Mucosa of descending colon (tissue), 3 donors: ENCODE measurements at regions not wholly inside any gene's neighbourhood (a gene's known extent, or its start where the extent isn't known, plus 50 kb on each side); places are given as distances from the start of the nearest gene placed in this dataset.

Experiments
- ATAC-seq: fragments of 200-7000 bp; cut with Tn5 transposase; one replicate; pipeline ENCODE4 v1.9.1; 2020; ENCODE audit warnings: mild to moderate bottlenecking, moderate library complexity
- DNase-seq, 3 donors: peaks; one replicate each; pipeline ENCODE4 v3.0.0-alpha.2; 2020
- H3K36me3 ChIP-seq: fragments of 200-600 bp; one replicate; pipeline ENCODE4 v1.8.0; 2021; ENCODE audit warnings: low read depth, mild to moderate bottlenecking
- H3K4me1 ChIP-seq: fragments of 200-600 bp; one replicate; pipeline ENCODE4 v1.8.0; 2021; ENCODE audit warnings: low read depth, mild to moderate bottlenecking
- H3K4me3 ChIP-seq: fragments of 200-600 bp; one replicate; pipeline ENCODE4 v1.8.0; 2021; ENCODE audit warnings: mild to moderate bottlenecking
- H3K9me3 ChIP-seq: fragments of 200-600 bp; one replicate; pipeline ENCODE4 v1.8.0; 2021; ENCODE audit warnings: mild to moderate bottlenecking
- intact Hi-C, 2 donors: fragments of 100-400 bp; cut with DNase I in 1 of 2; cut with micrococcal nuclease in 1 of 2; formaldehyde crosslinking; loops; one replicate each; pipeline versions ENCODE4 v1.11.0 to v1.11.1; 2022; cut with DNase I, micrococcal nuclease
- TF ChIP-seq, protein P1 (sequence below): fragments of 200-600 bp; IDR thresholded peaks from one replicate; pipeline ENCODE4 v1.8.0; 2022; ENCODE audit warnings: antibody characterized with exemption, mild to moderate bottlenecking
- donor health status: DM: no; HTN: no; CAD: no; lungs with moderate emphysema.
- donor health status: DM: no; HTN: no; CAD: no.
- donor health status: DM: no; HTN: yes; CAD: no.

DNA sequence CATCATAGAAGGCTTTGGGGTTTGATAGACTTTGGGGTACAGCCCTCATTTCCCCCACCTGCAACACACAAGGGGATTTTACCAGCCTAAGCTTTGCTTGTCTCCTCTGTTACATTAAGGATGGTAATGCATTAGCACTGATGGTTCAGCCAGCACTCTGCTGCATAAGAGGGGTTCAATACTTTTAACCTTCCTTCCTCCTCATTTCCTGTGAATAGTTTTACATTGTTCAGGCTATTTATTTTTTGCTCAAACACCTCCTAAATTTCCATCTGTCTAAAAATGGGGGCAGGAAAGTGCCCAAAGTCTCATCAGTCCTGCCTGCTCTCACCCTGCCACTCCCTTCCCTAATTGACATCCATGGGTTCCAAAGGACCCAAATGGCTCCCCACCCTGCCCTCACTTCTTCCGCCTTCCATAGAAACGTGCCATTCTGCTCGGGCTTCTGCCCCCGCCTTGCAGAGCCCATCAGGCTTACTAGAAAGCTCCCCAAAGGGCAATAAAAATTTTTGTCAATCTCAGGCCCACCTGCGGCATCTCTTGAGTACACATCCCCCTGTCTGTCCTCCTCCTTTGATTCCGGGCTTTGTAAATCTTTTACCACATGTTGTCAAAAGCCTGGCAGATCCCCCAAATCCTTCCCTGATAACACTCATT is 239.5 kb upstream of the SLC24A2 start:
- Histone ChIP-seq H3K4me1 (no peaks in the 10 kb centered on the region), H3K4me3 (no peak overlapping the region), H3K9me3 (no peaks in the 10 kb centered on the region), H3K36me3 (no peaks in the 10 kb centered on the region)
- intact Hi-C loops = no loop called here
- ATAC-seq (no peak), DNase-seq (no peak)
- TF ChIP-seq, protein P1, sequence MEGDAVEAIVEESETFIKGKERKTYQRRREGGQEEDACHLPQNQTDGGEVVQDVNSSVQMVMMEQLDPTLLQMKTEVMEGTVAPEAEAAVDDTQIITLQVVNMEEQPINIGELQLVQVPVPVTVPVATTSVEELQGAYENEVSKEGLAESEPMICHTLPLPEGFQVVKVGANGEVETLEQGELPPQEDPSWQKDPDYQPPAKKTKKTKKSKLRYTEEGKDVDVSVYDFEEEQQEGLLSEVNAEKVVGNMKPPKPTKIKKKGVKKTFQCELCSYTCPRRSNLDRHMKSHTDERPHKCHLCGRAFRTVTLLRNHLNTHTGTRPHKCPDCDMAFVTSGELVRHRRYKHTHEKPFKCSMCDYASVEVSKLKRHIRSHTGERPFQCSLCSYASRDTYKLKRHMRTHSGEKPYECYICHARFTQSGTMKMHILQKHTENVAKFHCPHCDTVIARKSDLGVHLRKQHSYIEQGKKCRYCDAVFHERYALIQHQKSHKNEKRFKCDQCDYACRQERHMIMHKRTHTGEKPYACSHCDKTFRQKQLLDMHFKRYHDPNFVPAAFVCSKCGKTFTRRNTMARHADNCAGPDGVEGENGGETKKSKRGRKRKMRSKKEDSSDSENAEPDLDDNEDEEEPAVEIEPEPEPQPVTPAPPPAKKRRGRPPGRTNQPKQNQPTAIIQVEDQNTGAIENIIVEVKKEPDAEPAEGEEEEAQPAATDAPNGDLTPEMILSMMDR = no peak

DNA sequence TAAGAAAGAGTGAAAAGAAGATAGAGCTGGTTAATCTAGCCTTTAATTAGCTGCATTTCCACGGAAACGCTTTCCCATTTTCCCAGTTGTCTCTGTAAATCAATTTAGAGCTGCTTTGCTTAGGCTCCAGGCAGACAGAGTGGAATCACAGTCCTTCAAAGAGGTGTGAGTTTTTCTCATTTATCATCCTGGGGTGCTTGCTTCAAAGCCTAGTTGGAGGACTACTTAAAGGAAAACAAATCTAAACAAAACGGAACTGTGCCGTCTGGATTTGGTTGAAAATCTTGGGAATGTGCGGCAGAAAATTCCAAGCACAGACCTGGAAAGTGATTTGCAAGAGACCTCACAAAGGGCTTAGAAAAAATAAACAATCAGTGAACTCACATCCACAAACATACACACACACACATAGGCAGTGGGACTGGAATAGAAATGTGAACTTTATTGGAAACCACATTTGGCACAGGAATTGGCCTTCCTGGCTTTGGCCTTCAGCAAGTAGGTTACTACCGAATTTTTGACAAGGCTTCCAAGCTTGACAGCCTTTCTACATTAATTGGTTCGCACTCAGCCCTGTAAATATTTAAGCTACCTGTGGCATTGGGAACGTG is 235.2 kb upstream of the SLC24A2 start:
- DNase-seq (no peak), ATAC-seq (no peak)
- H3K9me3 ChIP-seq = no peaks in the 10 kb centered on the region
- no peaks in the 10 kb centered on the region for H3K4me1 ChIP-seq
- H3K36me3 ChIP-seq = no peaks in the 10 kb centered on the region
- no peak overlapping the region for H3K4me3 ChIP-seq
- TF ChIP-seq, protein P1 = no peak
- intact Hi-C loops = no loop called here

DNA sequence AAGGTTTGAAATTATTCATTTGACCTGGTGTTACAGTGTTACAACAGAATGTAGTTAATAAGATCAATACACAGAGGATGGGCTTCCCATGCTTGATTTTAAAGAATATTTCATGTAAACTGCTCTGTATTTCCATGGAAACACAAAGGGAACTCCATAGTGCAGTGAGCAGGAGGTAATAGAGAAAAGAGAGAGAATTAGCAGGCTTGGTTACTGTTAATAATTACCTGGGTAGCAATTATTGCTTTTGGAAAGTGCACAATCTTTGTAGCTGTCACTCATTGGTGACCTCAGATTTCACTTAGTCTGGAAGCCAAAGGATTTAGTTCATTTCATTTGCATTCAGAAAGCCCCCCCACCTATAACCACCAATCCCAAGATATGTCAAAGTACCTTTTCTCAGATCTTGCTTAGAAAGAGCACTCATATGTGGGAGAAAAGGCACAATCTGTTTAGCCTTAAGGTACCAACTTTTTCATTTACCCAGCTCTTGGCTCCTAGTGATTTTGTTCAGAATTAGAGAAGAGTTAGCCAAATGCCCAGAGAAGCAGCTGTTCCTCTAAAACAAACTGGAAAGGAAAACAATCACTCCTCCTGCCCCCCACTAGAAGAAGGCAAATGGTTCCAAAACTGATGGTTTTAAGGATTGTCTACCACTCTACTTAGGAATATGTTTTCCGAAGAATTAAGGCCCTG is 234.5 kb upstream of the SLC24A2 start:
- no peak for ATAC-seq
- no peaks in the 10 kb centered on the region for H3K36me3 ChIP-seq
- DNase-seq = no peak
- H3K4me3 ChIP-seq = no peak overlapping the region
- no peaks in the 10 kb centered on the region for H3K9me3 ChIP-seq
- TF ChIP-seq, protein P1 = no peak
- H3K4me1 ChIP-seq = no peaks in the 10 kb centered on the region
- intact Hi-C loops = no loop called here

DNA sequence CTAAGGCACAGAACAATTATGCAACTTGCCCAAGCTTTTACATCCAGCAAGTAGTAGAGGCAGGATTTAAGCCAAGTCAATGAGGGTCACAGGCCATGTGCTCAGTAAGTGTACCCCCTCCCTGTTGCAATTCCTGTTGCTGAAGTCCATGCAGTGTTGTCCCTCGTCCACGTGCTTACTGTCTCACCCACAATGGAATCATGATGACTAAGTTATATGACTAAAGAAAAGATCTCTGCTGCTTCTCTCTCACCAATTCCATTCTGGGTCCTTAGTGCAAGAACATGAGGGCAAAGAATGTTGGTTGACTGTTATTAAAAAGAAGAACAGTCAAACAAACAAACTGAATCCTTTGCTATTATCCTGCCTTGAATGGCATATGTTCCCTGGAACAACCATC is 233.6 kb upstream of the SLC24A2 start:
- TF ChIP-seq, protein P1 = no peak
- ATAC-seq (no peak), DNase-seq (no peak)
- Histone ChIP-seq H3K9me3 (no peaks in the 10 kb centered on the region), H3K36me3 (no peaks in the 10 kb centered on the region), H3K4me1 (no peaks in the 10 kb centered on the region), H3K4me3 (no peak overlapping the region)
- intact Hi-C loops = no loop called here

DNA sequence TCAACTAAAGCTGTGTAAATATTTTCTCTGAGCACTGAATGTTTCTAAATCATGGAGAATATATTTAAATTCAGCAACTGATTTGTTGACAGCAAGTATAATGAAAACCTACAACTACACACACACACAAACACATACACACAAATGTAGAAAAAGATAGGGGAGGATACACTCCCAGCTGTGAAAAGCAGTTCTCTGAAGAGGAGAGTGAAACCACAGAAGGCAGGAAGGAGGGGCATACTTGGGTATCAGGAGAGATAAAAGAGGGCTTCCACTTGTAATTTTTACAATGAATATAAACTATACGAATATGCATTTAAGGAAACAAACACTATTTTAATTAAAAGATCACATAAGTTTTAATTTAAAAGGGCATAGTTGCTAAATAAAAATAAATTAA is 227.8 kb upstream of the SLC24A2 start:
- no peak overlapping the region for H3K4me3 ChIP-seq
- TF ChIP-seq, protein P1 = no peak
- no peaks in the 10 kb centered on the region for H3K36me3 ChIP-seq
- intact Hi-C loops = no loop called here
- H3K4me1 ChIP-seq = no peaks in the 10 kb centered on the region
- no peaks in the 10 kb centered on the region for H3K9me3 ChIP-seq
- DNase-seq = no peak
- ATAC-seq = no peak
